ENCODE measurements at regions not wholly inside any gene's neighbourhood (a gene's known extent, or its start where the extent isn't known, plus 50 kb on each side); places are given as distances from the start of the nearest gene placed in this dataset.

DNA sequence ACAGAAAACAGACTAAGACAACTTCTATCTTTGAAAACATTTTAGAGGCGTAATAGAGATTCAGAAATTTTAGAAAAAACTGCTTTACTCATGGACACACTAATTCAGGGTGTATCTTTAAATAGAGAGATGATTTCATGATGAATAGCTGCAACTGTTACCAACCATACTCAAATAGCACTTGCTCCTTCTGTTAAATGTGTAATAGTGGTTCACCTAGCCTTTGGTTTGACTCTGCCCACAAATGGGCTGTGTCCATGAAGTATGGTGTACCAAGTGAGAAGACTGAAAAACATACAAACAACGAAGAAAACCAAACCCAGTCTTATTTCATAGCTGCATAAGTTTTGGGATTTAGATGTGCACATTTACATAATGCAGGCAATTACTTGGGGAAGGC is 610.6 kb downstream of the PLCL1 start:
- no peaks in the 10 kb centered on the region for H3K4me1 ChIP-seq (ENCODE audit: control insufficient read depth in 2 of 2, insufficient read depth in 2 of 2, low read length in 2 of 2)
- no peak overlapping the region for H3K4me3 ChIP-seq (ENCODE audit: control extremely low read depth in 1 of 5, extremely low read depth in 1 of 5, insufficient read depth in 1 of 5, low read depth in 2 of 5, low read length in 4 of 5)
- H3K27me3 Mint-ChIP-seq: no peaks in the 10 kb centered on the region
- H2AFZ ChIP-seq (ENCODE audit: insufficient read depth, low read depth, low read length, poor library complexity, severe bottlenecking): no peak overlapping the region
- H3K9me3 Mint-ChIP-seq (ENCODE audit: insufficient read depth): no peaks in the 10 kb centered on the region
- no peaks in the 10 kb centered on the region for H3K79me2 ChIP-seq (ENCODE audit: control insufficient read depth, insufficient read depth, low read length)
- H3K27me3 ChIP-seq (replicated peaks in 1 of 4; ENCODE audit: control extremely low read depth in 1 of 4, control insufficient read depth in 3 of 4, insufficient read depth in 4 of 4, low read length in 3 of 4): no peaks in the 10 kb centered on the region
- H3K9ac ChIP-seq (ENCODE audit: low read length): no peak overlapping the region
- POLR2A ChIA-PET: no interaction called here
- no peak for TF ChIP-seq EZH2 (IDR thresholded peaks at IDR 0.05; ENCODE audit: borderline replicate concordance, insufficient read depth, low read depth, low read length, poor library complexity, severe bottlenecking)
- TF ChIP-seq, protein P1, sequence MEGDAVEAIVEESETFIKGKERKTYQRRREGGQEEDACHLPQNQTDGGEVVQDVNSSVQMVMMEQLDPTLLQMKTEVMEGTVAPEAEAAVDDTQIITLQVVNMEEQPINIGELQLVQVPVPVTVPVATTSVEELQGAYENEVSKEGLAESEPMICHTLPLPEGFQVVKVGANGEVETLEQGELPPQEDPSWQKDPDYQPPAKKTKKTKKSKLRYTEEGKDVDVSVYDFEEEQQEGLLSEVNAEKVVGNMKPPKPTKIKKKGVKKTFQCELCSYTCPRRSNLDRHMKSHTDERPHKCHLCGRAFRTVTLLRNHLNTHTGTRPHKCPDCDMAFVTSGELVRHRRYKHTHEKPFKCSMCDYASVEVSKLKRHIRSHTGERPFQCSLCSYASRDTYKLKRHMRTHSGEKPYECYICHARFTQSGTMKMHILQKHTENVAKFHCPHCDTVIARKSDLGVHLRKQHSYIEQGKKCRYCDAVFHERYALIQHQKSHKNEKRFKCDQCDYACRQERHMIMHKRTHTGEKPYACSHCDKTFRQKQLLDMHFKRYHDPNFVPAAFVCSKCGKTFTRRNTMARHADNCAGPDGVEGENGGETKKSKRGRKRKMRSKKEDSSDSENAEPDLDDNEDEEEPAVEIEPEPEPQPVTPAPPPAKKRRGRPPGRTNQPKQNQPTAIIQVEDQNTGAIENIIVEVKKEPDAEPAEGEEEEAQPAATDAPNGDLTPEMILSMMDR (IDR thresholded peaks at IDR 0.05): no peak
- ATAC-seq (ENCODE audit: low read depth) (no peak), DNase-seq (no peak)
- intact Hi-C loops (cut with micrococcal nuclease): no loop called here
- no peaks in the 10 kb centered on the region for H3K4me1 Mint-ChIP-seq
- no peak overlapping the region for H3K27ac ChIP-seq (ENCODE audit: low read length in 2 of 2)
- no peak overlapping the region for H3K4me2 ChIP-seq (replicated peaks; ENCODE audit: low read depth, low read length, poor library complexity, severe bottlenecking)
- H3K4me3 Mint-ChIP-seq: no peak overlapping the region
- no peak overlapping the region for H3K27ac Mint-ChIP-seq
- no peaks in the 10 kb centered on the region for H4K20me1 ChIP-seq (ENCODE audit: control insufficient read depth, insufficient read depth, low read length, poor library complexity, severe bottlenecking)
- no peaks in the 10 kb centered on the region for H3K36me3 ChIP-seq (replicated peaks in 1 of 2; ENCODE audit: control extremely low read depth in 1 of 2, control insufficient read depth in 1 of 2, extremely low read depth in 1 of 2, insufficient read depth in 2 of 2, low read length in 1 of 2)
- CTCF ChIA-PET: no interaction called here
- no peaks in the 10 kb centered on the region for H3K9me3 ChIP-seq (ENCODE audit: control extremely low read depth in 1 of 3, control insufficient read depth in 2 of 3, insufficient read depth in 1 of 3, low read length in 2 of 3)
- WGBS (ENCODE audit: insufficient coverage): no CpG with 5 or more reads among the region's 2 CpGs

DNA sequence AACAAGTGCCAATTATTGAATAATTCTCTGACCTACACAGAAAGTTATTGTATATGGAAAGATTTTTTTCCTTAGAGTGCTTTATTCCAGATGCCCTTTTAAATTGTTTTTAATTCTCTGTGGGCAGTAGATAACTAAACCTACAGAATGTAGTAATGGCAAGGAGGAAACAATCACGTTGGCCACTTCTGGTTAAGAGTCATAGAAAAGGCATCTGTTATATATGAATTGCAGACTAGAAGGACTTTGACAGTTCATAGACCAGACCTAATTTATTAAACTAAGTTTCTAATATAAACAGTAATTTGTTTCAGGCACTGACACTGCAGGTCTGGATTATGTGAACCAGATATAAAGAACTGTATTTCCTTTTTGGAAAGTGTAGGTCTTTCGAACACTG is 607.5 kb downstream of the PLCL1 start:
- Histone ChIP-seq H2AFZ (ENCODE audit: insufficient read depth, low read depth, low read length, poor library complexity, severe bottlenecking) (no peak overlapping the region), H3K79me2 (ENCODE audit: control insufficient read depth, insufficient read depth, low read length) (no peaks in the 10 kb centered on the region), H3K4me3 (ENCODE audit: control extremely low read depth in 1 of 5, extremely low read depth in 1 of 5, insufficient read depth in 1 of 5, low read depth in 2 of 5, low read length in 4 of 5) (no peak overlapping the region), H3K27ac (ENCODE audit: low read length in 2 of 2) (no peak overlapping the region), H3K9me3 (ENCODE audit: control extremely low read depth in 1 of 3, control insufficient read depth in 2 of 3, insufficient read depth in 1 of 3, low read length in 2 of 3) (no peaks in the 10 kb centered on the region), H3K36me3 (replicated peaks in 1 of 2; ENCODE audit: control extremely low read depth in 1 of 2, control insufficient read depth in 1 of 2, extremely low read depth in 1 of 2, insufficient read depth in 2 of 2, low read length in 1 of 2) (no peaks in the 10 kb centered on the region), H3K9ac (ENCODE audit: low read length) (no peak overlapping the region), H3K27me3 (replicated peaks in 1 of 4; ENCODE audit: control extremely low read depth in 1 of 4, control insufficient read depth in 3 of 4, insufficient read depth in 4 of 4, low read length in 3 of 4) (no peaks in the 10 kb centered on the region), H3K4me1 (ENCODE audit: control insufficient read depth in 2 of 2, insufficient read depth in 2 of 2, low read length in 2 of 2) (no peaks in the 10 kb centered on the region), H4K20me1 (ENCODE audit: control insufficient read depth, insufficient read depth, low read length, poor library complexity, severe bottlenecking) (no peaks in the 10 kb centered on the region), H3K4me2 (replicated peaks; ENCODE audit: low read depth, low read length, poor library complexity, severe bottlenecking) (no peak overlapping the region)
- no peak for TF ChIP-seq EZH2 (IDR thresholded peaks at IDR 0.05; ENCODE audit: borderline replicate concordance, insufficient read depth, low read depth, low read length, poor library complexity, severe bottlenecking)
- TF ChIP-seq, protein P1 (IDR thresholded peaks at IDR 0.05): no peak
- Mint-ChIP-seq H3K27me3 (no peaks in the 10 kb centered on the region), H3K4me3 (no peak overlapping the region), H3K27ac (no peak overlapping the region), H3K4me1 (no peaks in the 10 kb centered on the region), H3K9me3 (ENCODE audit: insufficient read depth) (no peaks in the 10 kb centered on the region)
- intact Hi-C loops (cut with micrococcal nuclease): no loop called here
- ATAC-seq (ENCODE audit: low read depth) (no peak), DNase-seq (no peak)
- ChIA-PET POLR2A (no interaction called here), CTCF (no interaction called here)
- no CpG with 5 or more reads among the region's 2 CpGs for WGBS (ENCODE audit: insufficient coverage)
